Epithelial cell of esophagus (primary cell): ENCODE measurements at regions not wholly inside any gene's neighbourhood (a gene's known extent, or its start where the extent isn't known, plus 50 kb on each side); places are given as distances from the start of the nearest gene placed in this dataset.

Experiments used
- DNase-seq: peaks from one replicate; pipeline ENCODE4 v3.0.0; 2010; ENCODE audit warnings: low read depth
- H3K4me3 ChIP-seq: 2 replicates; pipeline ENCODE4 v1.5.1; 2011; ENCODE audit warnings: mild to moderate bottlenecking, low read length, control low read depth
- CTCF ChIP-seq: IDR thresholded peaks from 2 replicates; pipeline ENCODE4 v1.5.1; 2011; ENCODE audit warnings: low read depth, mild to moderate bottlenecking, low read length, control low read depth, inconsistent platforms; ENCODE audit not compliant: insufficient read depth; ENCODE audit errors: missing control alignments

- no peak for DNase-seq
- no peak overlapping the region for H3K4me3 ChIP-seq
- no peak for TF ChIP-seq CTCF
These were observed 68.5 kb downstream of the CCDC71L start for GRCh38 chr7:106592282-106593027.

GRCh38 chr7:106591146-106591545 lies 69.8 kb downstream of the CCDC71L start:
- no peak for TF ChIP-seq CTCF
- no peak for DNase-seq
- no peak overlapping the region for H3K4me3 ChIP-seq

- no peak overlapping the region for H3K4me3 ChIP-seq
- no peak for DNase-seq
- TF ChIP-seq CTCF: no peak
These were observed 70.6 kb downstream of the CCDC71L start for GRCh38 chr7:106590209-106590816.

GRCh38 chr7:106589198-106589879 lies 71.6 kb downstream of the CCDC71L start:
- no peak for DNase-seq
- no peak overlapping the region for H3K4me3 ChIP-seq
- no peak for TF ChIP-seq CTCF

GRCh38 chr7:106588422-106589197 lies 72.3 kb downstream of the CCDC71L start:
- no peak overlapping the region for H3K4me3 ChIP-seq
- peak; percentile 13 for DNase-seq
- no peak for TF ChIP-seq CTCF

- no peak overlapping the region for H3K4me3 ChIP-seq
These were observed 75.8 kb downstream of the CCDC71L start for GRCh38 chr7:106584914-106585759.

More at GRCh38 chr7:106584914-106585759, 75.8 kb downstream of the CCDC71L start:
- TF ChIP-seq CTCF: no peak
- DNase-seq: no peak
